Breast epithelium (tissue), 3 donors: ENCODE measurements at regions not wholly inside any gene's neighbourhood (a gene's known extent, or its start where the extent isn't known, plus 50 kb on each side); places are given as distances from the start of the nearest gene placed in this dataset.

Experiments
- POLR2A ChIP-seq: fragments of 450-650 bp; IDR thresholded peaks from one replicate; pipeline ENCODE4 v1.6.1; 2016; ENCODE audit warnings: antibody characterized with exemption, mild to moderate bottlenecking, moderate library complexity
- TF ChIP-seq, protein P1 (sequence below), 3 donors: fragments of 450-650 bp; IDR thresholded peaks; one replicate each; pipeline ENCODE4 v1.5.1; 2016 to 2017; ENCODE audit warnings: antibody characterized with exemption in 3 of 3, mild to moderate bottlenecking in 3 of 3, moderate library complexity in 3 of 3

DNA sequence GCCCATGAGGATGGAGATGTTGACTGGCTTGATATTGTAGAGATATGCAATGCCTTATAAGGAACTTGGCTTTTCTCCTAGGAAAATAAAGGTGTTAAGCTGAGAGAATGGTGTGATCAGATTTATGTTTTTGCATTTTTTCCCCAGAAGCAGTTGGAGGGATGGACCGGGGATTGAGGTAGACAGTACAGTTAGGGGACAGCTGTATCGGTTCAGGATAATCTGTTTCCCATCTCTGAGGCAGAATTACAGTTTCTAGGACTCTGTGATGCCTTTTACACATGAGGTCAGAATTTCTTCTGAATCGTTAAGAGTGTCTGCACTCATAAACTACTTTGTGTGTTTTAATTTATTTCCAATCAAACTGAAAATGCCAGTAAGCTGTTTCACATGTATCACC lies 261.5 kb downstream of the CYRIA start:
- no peak for TF ChIP-seq POLR2A
- TF ChIP-seq, protein P1, sequence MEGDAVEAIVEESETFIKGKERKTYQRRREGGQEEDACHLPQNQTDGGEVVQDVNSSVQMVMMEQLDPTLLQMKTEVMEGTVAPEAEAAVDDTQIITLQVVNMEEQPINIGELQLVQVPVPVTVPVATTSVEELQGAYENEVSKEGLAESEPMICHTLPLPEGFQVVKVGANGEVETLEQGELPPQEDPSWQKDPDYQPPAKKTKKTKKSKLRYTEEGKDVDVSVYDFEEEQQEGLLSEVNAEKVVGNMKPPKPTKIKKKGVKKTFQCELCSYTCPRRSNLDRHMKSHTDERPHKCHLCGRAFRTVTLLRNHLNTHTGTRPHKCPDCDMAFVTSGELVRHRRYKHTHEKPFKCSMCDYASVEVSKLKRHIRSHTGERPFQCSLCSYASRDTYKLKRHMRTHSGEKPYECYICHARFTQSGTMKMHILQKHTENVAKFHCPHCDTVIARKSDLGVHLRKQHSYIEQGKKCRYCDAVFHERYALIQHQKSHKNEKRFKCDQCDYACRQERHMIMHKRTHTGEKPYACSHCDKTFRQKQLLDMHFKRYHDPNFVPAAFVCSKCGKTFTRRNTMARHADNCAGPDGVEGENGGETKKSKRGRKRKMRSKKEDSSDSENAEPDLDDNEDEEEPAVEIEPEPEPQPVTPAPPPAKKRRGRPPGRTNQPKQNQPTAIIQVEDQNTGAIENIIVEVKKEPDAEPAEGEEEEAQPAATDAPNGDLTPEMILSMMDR (IDR thresholded peaks at IDR 0.05), result no peak
